C4-2B (cell line): ENCODE measurements at regions not wholly inside any gene's neighbourhood (a gene's known extent, or its start where the extent isn't known, plus 50 kb on each side); places are given as distances from the start of the nearest gene placed in this dataset.

ENCODE experiments used
- ZFX ChIP-seq: fragments of 450-650 bp; IDR thresholded peaks from 2 replicates; pipeline ENCODE4 v1.6.1; 2017
- TF ChIP-seq, protein P1 (sequence below): fragments of 450-650 bp; conservative IDR thresholded peaks from 2 replicates; pipeline ENCODE4 v1.5.1; 2017; ENCODE audit warnings: mild to moderate bottlenecking

DNA sequence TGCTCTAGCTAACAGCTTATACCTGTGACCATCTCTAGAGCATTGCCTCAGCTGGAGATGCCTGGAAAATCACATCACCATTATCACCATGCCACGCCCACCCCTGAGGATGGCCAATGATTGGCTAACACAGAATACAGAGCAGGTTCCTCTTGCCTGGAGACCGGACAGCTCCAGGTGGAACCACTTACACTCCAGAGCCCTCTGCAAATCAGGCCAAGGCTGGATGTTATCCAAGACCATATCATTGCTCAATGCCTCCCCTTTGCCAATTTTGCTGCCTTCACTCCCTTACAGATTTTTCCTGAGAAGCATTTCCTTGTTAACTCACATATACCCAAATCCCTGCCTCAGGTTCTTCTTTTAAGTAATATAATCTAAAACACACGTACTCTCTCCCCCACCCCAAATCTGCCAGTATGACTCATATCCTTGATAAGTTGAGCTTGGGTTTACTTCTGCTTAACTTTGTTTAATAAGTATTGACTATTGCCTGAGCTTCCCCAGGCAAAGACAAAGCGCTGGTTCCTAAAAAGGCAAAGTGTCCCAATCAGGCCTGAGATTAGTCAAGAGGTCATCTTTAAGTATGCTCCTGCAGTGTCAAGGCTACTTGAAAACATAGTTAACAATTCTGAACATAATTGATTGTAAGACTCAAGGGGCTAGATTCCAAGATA is 309.6 kb downstream of the EPB41L4A start:
- TF ChIP-seq, protein P1, sequence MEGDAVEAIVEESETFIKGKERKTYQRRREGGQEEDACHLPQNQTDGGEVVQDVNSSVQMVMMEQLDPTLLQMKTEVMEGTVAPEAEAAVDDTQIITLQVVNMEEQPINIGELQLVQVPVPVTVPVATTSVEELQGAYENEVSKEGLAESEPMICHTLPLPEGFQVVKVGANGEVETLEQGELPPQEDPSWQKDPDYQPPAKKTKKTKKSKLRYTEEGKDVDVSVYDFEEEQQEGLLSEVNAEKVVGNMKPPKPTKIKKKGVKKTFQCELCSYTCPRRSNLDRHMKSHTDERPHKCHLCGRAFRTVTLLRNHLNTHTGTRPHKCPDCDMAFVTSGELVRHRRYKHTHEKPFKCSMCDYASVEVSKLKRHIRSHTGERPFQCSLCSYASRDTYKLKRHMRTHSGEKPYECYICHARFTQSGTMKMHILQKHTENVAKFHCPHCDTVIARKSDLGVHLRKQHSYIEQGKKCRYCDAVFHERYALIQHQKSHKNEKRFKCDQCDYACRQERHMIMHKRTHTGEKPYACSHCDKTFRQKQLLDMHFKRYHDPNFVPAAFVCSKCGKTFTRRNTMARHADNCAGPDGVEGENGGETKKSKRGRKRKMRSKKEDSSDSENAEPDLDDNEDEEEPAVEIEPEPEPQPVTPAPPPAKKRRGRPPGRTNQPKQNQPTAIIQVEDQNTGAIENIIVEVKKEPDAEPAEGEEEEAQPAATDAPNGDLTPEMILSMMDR = no peak
- no peak for TF ChIP-seq ZFX
